Stimulated activated CD4-positive, alpha-beta T cell treated with anti-CD3 and anti-CD28 coated beads, Interleukin-15, amount 100 ng/mL, for 1 hour (primary cell): ENCODE measurements at regions not wholly inside any gene's neighbourhood (a gene's known extent, or its start where the extent isn't known, plus 50 kb on each side); places are given as distances from the start of the nearest gene placed in this dataset.

Source experiments
- DNase-seq, 2 donors: peaks; one replicate each; pipeline ENCODE4 v3.0.0-alpha.2; 2020; ENCODE audit warnings: low read depth in 1 of 2, low spot score in 1 of 2

- no peak for DNase-seq
These were observed 346.8 kb downstream of the RAB28 start for GRCh38 chr4:13137390-13137789.

- DNase-seq, result no peak
These were observed 350.4 kb downstream of the RAB28 start for GRCh38 chr4:13133700-13134099.

DNA sequence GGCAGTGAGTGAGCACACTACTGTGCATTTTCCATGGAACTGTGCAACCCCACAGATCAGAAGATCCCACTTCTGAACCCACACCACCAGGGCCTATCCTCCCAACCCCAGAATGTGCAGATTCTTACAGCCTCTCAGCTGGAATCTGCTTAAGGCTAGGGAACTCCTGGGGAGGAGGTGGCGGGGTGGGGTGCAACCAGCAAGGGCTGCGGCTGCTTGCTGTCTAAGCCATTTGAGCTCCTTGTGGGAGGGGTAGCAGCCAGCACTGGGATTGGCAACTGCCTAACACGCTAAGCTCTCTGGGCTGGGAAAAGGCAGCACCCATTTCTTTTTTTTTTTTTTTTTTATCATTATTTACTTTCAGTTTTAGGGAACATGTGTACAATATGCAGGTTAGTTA is 353.3 kb downstream of the RAB28 start:
- DNase-seq, result no peak

GRCh38 chr4:13129095-13129494 is 355.0 kb downstream of the RAB28 start:
- DNase-seq, result no peak

DNA sequence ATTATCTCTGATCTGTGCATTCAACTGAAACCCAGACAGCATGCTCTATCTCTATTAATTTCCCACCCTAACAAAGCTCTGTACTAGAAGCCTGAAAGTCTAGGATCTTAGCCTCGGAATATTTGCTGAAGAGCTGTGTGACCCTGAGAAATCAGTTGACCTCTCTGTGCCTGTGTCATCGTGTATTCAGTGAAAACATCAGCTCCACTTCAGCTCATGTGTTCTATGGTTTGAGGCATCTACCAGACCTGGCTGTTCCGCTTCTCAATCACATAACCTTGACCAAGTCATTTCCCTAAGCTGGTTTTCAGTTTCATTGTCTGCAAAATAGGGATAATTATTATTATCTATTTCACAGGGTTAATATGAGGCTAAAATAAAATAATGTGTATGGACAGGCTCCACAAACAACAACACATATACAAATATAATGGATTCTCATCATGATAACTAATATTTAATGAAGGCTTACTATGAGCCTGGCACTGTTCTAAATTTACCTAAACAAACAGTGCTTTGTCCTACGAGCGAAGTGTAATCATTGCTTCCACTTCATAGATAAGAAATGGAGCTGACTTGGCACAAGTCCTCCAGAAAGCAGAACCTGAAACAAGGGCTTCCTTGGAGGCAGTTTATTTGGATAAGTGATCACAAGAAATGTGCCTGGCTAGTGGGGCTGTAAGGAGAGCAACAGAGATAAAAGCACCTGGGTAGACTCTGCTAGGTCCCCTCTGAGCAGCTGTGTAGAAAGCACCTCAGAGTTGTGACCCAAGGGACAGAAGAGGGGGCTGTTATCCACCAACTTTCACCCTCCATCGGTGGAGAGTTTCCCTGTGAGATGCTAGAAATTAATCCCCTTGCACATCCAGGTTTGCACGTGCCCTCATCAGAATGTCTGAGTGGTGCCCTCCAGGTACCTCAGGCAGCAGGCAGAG is 356.9 kb downstream of the RAB28 start:
- no peak for DNase-seq

- no peak for DNase-seq
These were observed 365.5 kb downstream of the RAB28 start for GRCh38 chr4:13118633-13119032.

GRCh38 chr4:13117185-13117584 is 367.0 kb downstream of the RAB28 start:
- no peak for DNase-seq

- no peak for DNase-seq
These were observed 372.1 kb downstream of the RAB28 start for GRCh38 chr4:13112030-13112429.

DNA sequence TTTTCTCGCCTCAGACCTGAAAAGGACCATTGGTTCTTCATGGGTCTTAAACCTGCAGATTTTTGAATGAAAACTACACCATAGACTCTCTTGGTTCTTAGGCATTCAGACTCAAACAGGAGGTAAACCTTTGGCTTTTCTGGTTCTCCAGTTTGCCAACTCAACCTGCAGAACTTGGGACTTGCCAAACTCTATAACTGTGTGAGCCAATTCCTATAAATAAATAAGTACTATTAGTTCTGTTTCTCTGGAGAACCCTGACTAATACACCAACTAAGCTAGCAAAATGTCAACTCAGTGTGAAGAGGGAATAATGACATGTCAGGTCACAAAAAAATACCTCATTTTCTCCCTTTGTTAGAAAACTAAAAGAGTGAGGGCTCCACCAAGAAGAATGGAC is 374.6 kb downstream of the RAB28 start:
- no peak for DNase-seq

- no peak for DNase-seq
These were observed 376.0 kb downstream of the RAB28 start for GRCh38 chr4:13108096-13108495.

GRCh38 chr4:13103382-13104015 is 380.6 kb downstream of the RAB28 start:
- DNase-seq, result no peak

GRCh38 chr4:13102092-13102742 is 381.9 kb downstream of the RAB28 start:
- DNase-seq, result no peak

- no peak for DNase-seq
These were observed 386.2 kb downstream of the RAB28 start for GRCh38 chr4:13097971-13098370.

- no peak for DNase-seq
These were observed 388.4 kb downstream of the RAB28 start for GRCh38 chr4:13095722-13096121.

GRCh38 chr4:13093170-13093569 is 391.0 kb downstream of the RAB28 start:
- DNase-seq, result no peak

GRCh38 chr4:13092702-13093101 is 391.4 kb downstream of the RAB28 start:
- no peak for DNase-seq

GRCh38 chr4:13089659-13089998 is 394.5 kb downstream of the RAB28 start:
- DNase-seq, result no peak

GRCh38 chr4:13088726-13089658 is 395.1 kb downstream of the RAB28 start:
- no peak for DNase-seq

DNA sequence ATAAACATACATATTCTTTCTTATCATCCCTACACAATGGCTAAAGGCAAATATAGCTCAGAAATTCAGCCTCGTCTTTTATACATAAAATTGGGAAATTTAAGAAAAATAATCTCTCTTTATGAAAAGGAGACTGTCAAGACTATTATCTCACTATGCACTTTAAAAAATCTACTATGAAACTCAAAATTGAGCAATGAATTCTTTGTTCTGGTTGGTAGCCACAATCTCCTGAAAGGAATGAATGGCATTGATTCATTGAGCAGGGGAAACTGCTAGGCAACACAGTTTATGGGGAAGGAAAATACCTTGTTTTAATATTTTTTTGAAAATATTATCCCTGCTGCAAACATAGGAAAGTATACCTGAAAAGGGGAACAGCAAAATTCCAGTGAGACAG is 397.1 kb downstream of the RAB28 start:
- DNase-seq, result no peak

GRCh38 chr4:13084210-13084609 is 399.9 kb downstream of the RAB28 start:
- DNase-seq, result no peak

DNA sequence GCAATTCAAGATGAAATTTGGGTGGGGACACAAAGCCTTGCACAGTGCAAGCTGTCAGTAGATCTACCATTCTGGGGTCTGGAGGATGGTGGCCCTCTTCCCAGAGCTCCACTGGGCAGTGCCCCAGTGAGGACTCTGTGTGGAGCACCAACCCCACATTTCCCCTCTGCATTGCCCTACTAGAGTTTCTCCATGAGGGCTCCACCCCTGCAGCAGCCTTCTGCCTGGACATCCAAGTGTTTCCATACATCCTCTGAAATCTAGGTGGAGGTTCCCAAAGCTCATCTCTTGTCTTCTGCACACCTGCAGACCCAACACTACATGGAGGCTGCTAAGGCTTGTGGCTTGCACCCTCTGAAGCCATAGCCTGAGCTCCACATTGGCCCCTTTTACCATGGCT is 402.3 kb downstream of the RAB28 start:
- DNase-seq, result no peak
